IMR-90 (cell line): ENCODE measurements at regions not wholly inside any gene's neighbourhood (a gene's known extent, or its start where the extent isn't known, plus 50 kb on each side); places are given as distances from the start of the nearest gene placed in this dataset.

ENCODE experiments used
- ATAC-seq: fragments of 200-7000 bp; cut with Tn5 transposase; 2 replicates; pipeline ENCODE4 v1.9.1; 2020; ENCODE audit warnings: low read depth, mild to moderate bottlenecking, moderate library complexity
- BruUV-seq: library from RNA; stranded (reverse); fragments of 400-500 nt; replicated peaks from 2 replicates; lab custom pipeline; 2021; lab: Mats Ljungman, UMichigan
- CTCF ChIA-PET: fragments of 300-600 bp; formaldehyde crosslinking; extraction: SDS; loops from one replicate; lab custom pipeline; 2021; ENCODE audit warnings: antibody characterized with exemption; lab: Yijun Ruan, JAX
- POLR2A ChIA-PET: fragments of 300-600 bp; sonication (Branson Sonifier 250); formaldehyde crosslinking; loops from one replicate; lab custom pipeline; 2022; ENCODE audit warnings: antibody characterized with exemption; ENCODE audit not compliant: unreplicated experiment; lab: Charles Lee
- DNase-seq: peaks from one replicate; pipeline ENCODE4 v3.0.0; 2013
- H2AFZ ChIP-seq: replicated peaks from 2 replicates; pipeline ENCODE3; 2013; ENCODE audit warnings: low read length, mild to moderate bottlenecking; ENCODE audit not compliant: poor library complexity
- H2AK5ac ChIP-seq: 2 replicates; pipeline ENCODE4 v1.6.1; 2013; ENCODE audit warnings: low read depth, low read length, inconsistent platforms
- H2AK9ac ChIP-seq: replicated peaks from 2 replicates; pipeline ENCODE3; 2013; ENCODE audit warnings: mild to moderate bottlenecking, low read depth, low read length, moderate library complexity; ENCODE audit not compliant: poor library complexity
- H2BK120ac ChIP-seq: 2 replicates; pipeline ENCODE4 v1.6.1; 2013; ENCODE audit warnings: low read depth, low read length, inconsistent platforms
- H2BK15ac ChIP-seq: 3 replicates; pipeline ENCODE4 v1.6.1; 2013; ENCODE audit warnings: low read depth, low read length, inconsistent platforms
- H2BK20ac ChIP-seq: 2 replicates; pipeline ENCODE4 v1.6.1; 2013; ENCODE audit warnings: low read depth, mild to moderate bottlenecking, inconsistent platforms, low read length, moderate library complexity
- H2BK5ac ChIP-seq: 2 replicates; pipeline ENCODE4 v1.6.1; 2013; ENCODE audit warnings: mild to moderate bottlenecking, low read depth, low read length, inconsistent platforms; ENCODE audit not compliant: poor library complexity, severe bottlenecking
- H3K14ac ChIP-seq: replicated peaks from 2 replicates; pipeline ENCODE4 v1.6.1; 2013; ENCODE audit warnings: low read depth, low read length, inconsistent platforms
- H3K18ac ChIP-seq: 2 replicates; pipeline ENCODE4 v1.6.1; 2013; ENCODE audit warnings: low read depth, low read length, control low read depth
- H3K23ac ChIP-seq: 2 replicates; pipeline ENCODE4 v1.6.1; 2013; ENCODE audit warnings: low read depth, low read length, inconsistent platforms
- H3K27ac ChIP-seq: 2 replicates; pipeline ENCODE4 v1.5.1; 2013; ENCODE audit warnings: mild to moderate bottlenecking, control low read depth, low read length; ENCODE audit not compliant: insufficient read depth
- H3K27me3 ChIP-seq: 2 replicates; pipeline ENCODE4 v1.6.1; 2013; ENCODE audit warnings: low read length; ENCODE audit not compliant: control insufficient read depth, insufficient read depth
- H3K36me3 ChIP-seq: 2 replicates; pipeline ENCODE4 v1.6.1; 2013; ENCODE audit warnings: low read length, mixed read lengths; ENCODE audit not compliant: control insufficient read depth, insufficient read depth
- H3K4ac ChIP-seq: 2 replicates; pipeline ENCODE4 v1.6.1; 2013; ENCODE audit warnings: low read depth, low read length, inconsistent platforms
- H3K4me1 ChIP-seq: 2 replicates; pipeline ENCODE4 v1.6.1; 2013; ENCODE audit warnings: low read length, mixed read lengths; ENCODE audit not compliant: control insufficient read depth, insufficient read depth
- H3K4me2 ChIP-seq: 2 replicates; pipeline ENCODE4 v1.6.1; 2013; ENCODE audit warnings: low read depth, mild to moderate bottlenecking, control low read depth, low read length, moderate library complexity
- H3K4me3 ChIP-seq: 2 replicates; pipeline ENCODE4 v1.5.1; 2013; ENCODE audit warnings: low read depth, mild to moderate bottlenecking, control low read depth, low read length, moderate library complexity; ENCODE audit not compliant: insufficient read depth
- H3K56ac ChIP-seq: 2 replicates; pipeline ENCODE4 v1.6.1; 2013; ENCODE audit warnings: low read length, inconsistent platforms; ENCODE audit not compliant: insufficient read depth; ENCODE audit errors: extremely low read depth
- H3K79me1 ChIP-seq, 2 experiments: 2 replicates each; pipeline ENCODE4 v1.6.1; 2013; ENCODE audit warnings: low read length in 2 of 2, inconsistent platforms in 1 of 2, low read depth in 1 of 2
- H3K9ac ChIP-seq: 2 replicates; pipeline ENCODE4 v1.6.1; 2013; ENCODE audit warnings: low read depth, low read length, control low read depth
- H3K9me1 ChIP-seq: 2 replicates; pipeline ENCODE4 v1.6.1; 2013; ENCODE audit warnings: low read length, inconsistent platforms; ENCODE audit not compliant: insufficient read depth
- H3K9me3 ChIP-seq: 2 replicates; pipeline ENCODE4 v1.6.1; 2013; ENCODE audit warnings: low read length; ENCODE audit not compliant: control insufficient read depth, insufficient read depth
- H4K20me1 ChIP-seq: 2 replicates; pipeline ENCODE4 v1.6.1; 2013; ENCODE audit warnings: low read length, inconsistent platforms; ENCODE audit not compliant: insufficient read depth
- H4K5ac ChIP-seq: 2 replicates; pipeline ENCODE4 v1.6.1; 2013; ENCODE audit warnings: mild to moderate bottlenecking, low read depth, low read length, control low read depth
- H4K8ac ChIP-seq, 2 experiments: 2 replicates each; pipeline ENCODE4 v1.6.1; 2013; ENCODE audit warnings: low read depth in 2 of 2, low read length in 2 of 2, control low read depth in 1 of 2, inconsistent platforms in 1 of 2
- H4K91ac ChIP-seq: 2 replicates; pipeline ENCODE4 v1.6.1; 2013; ENCODE audit warnings: low read depth, low read length, inconsistent platforms; ENCODE audit not compliant: insufficient read depth
- BHLHE40 ChIP-seq: fragments of 150-350 bp; IDR thresholded peaks from 2 replicates; pipeline ENCODE4 v1.6.1; 2016; ENCODE audit warnings: mild to moderate bottlenecking, low read depth, low read length
- CEBPB ChIP-seq: IDR thresholded peaks from 2 replicates; pipeline ENCODE4 v1.6.1; 2012; ENCODE audit warnings: low read depth, low read length, improper control_type of control experiment
- CHD1 ChIP-seq: IDR thresholded peaks from 2 replicates; pipeline ENCODE4 v1.6.1; 2012; ENCODE audit warnings: low read depth, low read length, improper control_type of control experiment
- CTCF ChIP-seq: conservative IDR thresholded peaks from 2 replicates; pipeline ENCODE4 v1.5.1; 2012; ENCODE audit warnings: mild to moderate bottlenecking, low read depth, low read length, improper control_type of control experiment
- ELK1 ChIP-seq: fragments of 150-350 bp; IDR thresholded peaks from 2 replicates; pipeline ENCODE4 v1.6.1; 2016; ENCODE audit warnings: low read depth, mild to moderate bottlenecking, low read length, moderate library complexity, borderline replicate concordance
- FOS ChIP-seq: fragments of 150-350 bp; IDR thresholded peaks from 2 replicates; pipeline ENCODE4 v1.6.1; 2016; ENCODE audit warnings: low read depth, low read length
- MAFK ChIP-seq: IDR thresholded peaks from 2 replicates; pipeline ENCODE4 v1.6.1; 2012; ENCODE audit warnings: low read depth, low read length, improper control_type of control experiment
- MAZ ChIP-seq: IDR thresholded peaks from 2 replicates; pipeline ENCODE4 v1.6.1; 2012; ENCODE audit warnings: low read depth, mild to moderate bottlenecking, low read length, improper control_type of control experiment, moderate library complexity, borderline replicate concordance
- MXI1 ChIP-seq: IDR thresholded peaks from 2 replicates; pipeline ENCODE4 v1.6.1; 2012; ENCODE audit warnings: low read depth, mild to moderate bottlenecking, low read length, moderate library complexity, borderline replicate concordance
- NFE2L2 ChIP-seq: fragments of 150-350 bp; IDR thresholded peaks from 2 replicates; pipeline ENCODE4 v1.6.1; 2016; ENCODE audit warnings: low read depth, mild to moderate bottlenecking, low read length
- POLR2A ChIP-seq: IDR thresholded peaks from 2 replicates; pipeline ENCODE4 v1.6.1; 2012; ENCODE audit warnings: mild to moderate bottlenecking, low read depth, low read length
- RAD21 ChIP-seq: IDR thresholded peaks from 2 replicates; pipeline ENCODE4 v1.6.1; 2012; ENCODE audit warnings: low read length, improper control_type of control experiment
- RCOR1 ChIP-seq: IDR thresholded peaks from 2 replicates; pipeline ENCODE4 v1.6.1; 2012; ENCODE audit warnings: mild to moderate bottlenecking, low read length, improper control_type of control experiment; ENCODE audit not compliant: insufficient replicate concordance
- RFX5 ChIP-seq: IDR thresholded peaks from 2 replicates; pipeline ENCODE4 v1.8.0; 2012; ENCODE audit warnings: low read depth, mild to moderate bottlenecking, low read length, moderate library complexity
- SMC3 ChIP-seq: fragments of 150-350 bp; IDR thresholded peaks from 2 replicates; pipeline ENCODE4 v1.6.1; 2016; ENCODE audit warnings: low read depth, mild to moderate bottlenecking, antibody characterized with exemption, low read length, moderate library complexity
- USF2 ChIP-seq: fragments of 150-350 bp; IDR thresholded peaks from 2 replicates; pipeline ENCODE4 v1.6.1; 2017; ENCODE audit warnings: mild to moderate bottlenecking, antibody characterized with exemption, low read length, low read depth
- WGBS, 2 experiments: methylation state at CpG; one replicate each; pipeline versions ENCODE4 v1.1.5 to v1.1.7; 2013; ENCODE audit warnings: missing lambda C conversion rate in 2 of 2; ENCODE audit not compliant: insufficient read length in 1 of 2; ENCODE audit errors: extremely low coverage in 2 of 2; 5-methylcytosine and 5-hydroxymethylcytosine counted together
- dilution Hi-C: fragments of 300-500 bp; cut with HindIII; formaldehyde crosslinking; loops from one replicate; pipeline ENCODE4 v1.14.3; 2018; ENCODE audit warnings: low sequenced_read_pairs; ENCODE audit not compliant: unreplicated experiment
- in situ Hi-C: fragments of 300-500 bp; cut with MboI; formaldehyde crosslinking; loops from 3 replicates; pipeline ENCODE4 v1.14.3; 2019; ENCODE audit warnings: low sequenced_read_pairs, inconsistent platforms, mixed read lengths
- intact Hi-C: fragments of 100-400 bp; cut with micrococcal nuclease; formaldehyde crosslinking; loops from 2 replicates; pipeline ENCODE4 v1.10.0; 2022

DNA sequence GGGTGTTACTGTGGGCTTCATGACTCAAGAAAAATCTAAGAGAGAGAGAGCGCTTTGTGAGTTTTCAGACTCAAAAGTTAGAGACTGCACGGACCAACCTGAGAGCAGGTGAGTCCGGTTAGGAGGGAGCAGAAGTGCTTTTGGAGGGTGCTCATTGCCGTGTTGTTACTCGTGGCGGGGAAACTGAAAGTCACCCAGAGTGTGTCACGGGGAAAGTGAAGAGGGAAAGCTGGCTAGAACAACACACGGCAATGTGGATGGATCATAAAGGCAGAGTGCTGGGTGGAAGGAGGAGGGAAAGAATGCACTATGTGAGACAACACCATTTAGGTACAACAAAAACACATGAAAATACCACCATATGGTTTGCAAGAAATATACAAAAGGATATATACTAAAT is 112.3 kb downstream of the BDH1 start:
- Histone ChIP-seq H3K4me3 (no peak overlapping the region), H2AK5ac (no peak overlapping the region), H3K9ac (no peak overlapping the region), H4K8ac (no peak overlapping the region), H2AFZ (no peak overlapping the region), H2BK20ac (no peak overlapping the region), H3K79me1 (no peaks in the 10 kb centered on the region), H2BK120ac (no peak overlapping the region), H3K14ac (no peak overlapping the region), H2AK9ac (no peak overlapping the region), H3K4me2 (no peak overlapping the region), H3K27me3 (peaks cover 52% of the 10 kb centered on the region), H2BK5ac (no peak overlapping the region), H3K23ac (no peak overlapping the region), H3K36me3 (no peaks in the 10 kb centered on the region), H3K9me1 (no peaks in the 10 kb centered on the region), H3K18ac (no peak overlapping the region), H3K4ac (no peak overlapping the region), H2BK15ac (no peak overlapping the region), H4K91ac (no peak overlapping the region), H3K9me3 (no peaks in the 10 kb centered on the region), H3K4me1 (no peaks in the 10 kb centered on the region), H3K27ac (no peak overlapping the region), H3K56ac (no peak overlapping the region), H4K20me1 (no peaks in the 10 kb centered on the region), H4K5ac (no peak overlapping the region)
- dilution Hi-C loops (no loop called here), in situ Hi-C loops (no loop called here), intact Hi-C loops (no loop called here)
- 95% methylated on average over 6 of the region's 8 CpGs; no CpG with 5 or more reads in 1 of the 2 experiments for WGBS, 2 experiments
- POLR2A ChIA-PET: no interaction called here
- DNase-seq (no peak), ATAC-seq (no peak)
- no TSS peak for BruUV-seq
- CTCF ChIA-PET: no interaction called here
- no peak for TF ChIP-seq ELK1
- TF ChIP-seq USF2: no peak
- TF ChIP-seq CHD1: no peak
- TF ChIP-seq CEBPB: no peak
- TF ChIP-seq NFE2L2: no peak
- TF ChIP-seq FOS: no peak
- no peak for TF ChIP-seq MAZ
- TF ChIP-seq POLR2A: no peak
- TF ChIP-seq RAD21: no peak
- no peak for TF ChIP-seq CTCF
- no peak for TF ChIP-seq MAFK
- no peak for TF ChIP-seq RCOR1
- TF ChIP-seq RFX5: no peak
- no peak for TF ChIP-seq MXI1
- no peak for TF ChIP-seq BHLHE40
- no peak for TF ChIP-seq SMC3
